ENCODE measurements at regions not wholly inside any gene's neighbourhood (a gene's known extent, or its start where the extent isn't known, plus 50 kb on each side); places are given as distances from the start of the nearest gene placed in this dataset.

DNA sequence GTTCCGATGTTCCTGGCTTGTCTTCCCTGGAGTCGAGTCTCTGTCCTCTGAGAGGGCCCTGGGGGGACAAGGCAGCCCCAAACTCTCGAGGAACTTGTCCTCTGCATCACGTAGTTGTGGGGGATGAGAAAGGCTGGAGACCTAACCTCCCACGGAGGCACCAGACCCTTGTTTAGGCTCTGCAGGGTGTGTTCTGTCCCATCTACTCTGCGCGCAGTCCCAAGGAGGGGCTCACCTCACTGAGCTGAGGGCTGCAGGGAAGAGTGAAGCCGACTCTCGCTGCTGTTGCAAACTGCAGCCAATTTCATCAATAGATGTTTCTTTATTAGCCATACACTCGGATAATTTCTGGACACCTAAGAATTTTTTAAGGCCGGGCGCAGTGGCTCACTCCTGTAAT, 186.7 kb upstream of the ADARB2 start:
- TF ChIP-seq, protein P1, sequence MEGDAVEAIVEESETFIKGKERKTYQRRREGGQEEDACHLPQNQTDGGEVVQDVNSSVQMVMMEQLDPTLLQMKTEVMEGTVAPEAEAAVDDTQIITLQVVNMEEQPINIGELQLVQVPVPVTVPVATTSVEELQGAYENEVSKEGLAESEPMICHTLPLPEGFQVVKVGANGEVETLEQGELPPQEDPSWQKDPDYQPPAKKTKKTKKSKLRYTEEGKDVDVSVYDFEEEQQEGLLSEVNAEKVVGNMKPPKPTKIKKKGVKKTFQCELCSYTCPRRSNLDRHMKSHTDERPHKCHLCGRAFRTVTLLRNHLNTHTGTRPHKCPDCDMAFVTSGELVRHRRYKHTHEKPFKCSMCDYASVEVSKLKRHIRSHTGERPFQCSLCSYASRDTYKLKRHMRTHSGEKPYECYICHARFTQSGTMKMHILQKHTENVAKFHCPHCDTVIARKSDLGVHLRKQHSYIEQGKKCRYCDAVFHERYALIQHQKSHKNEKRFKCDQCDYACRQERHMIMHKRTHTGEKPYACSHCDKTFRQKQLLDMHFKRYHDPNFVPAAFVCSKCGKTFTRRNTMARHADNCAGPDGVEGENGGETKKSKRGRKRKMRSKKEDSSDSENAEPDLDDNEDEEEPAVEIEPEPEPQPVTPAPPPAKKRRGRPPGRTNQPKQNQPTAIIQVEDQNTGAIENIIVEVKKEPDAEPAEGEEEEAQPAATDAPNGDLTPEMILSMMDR (conservative IDR thresholded peaks at IDR 0.05), result no peak
- TF ChIP-seq ZFX (IDR thresholded peaks at IDR 0.05), result no peak

Data from C4-2B (cell line).